ENCODE measurements at regions not wholly inside any gene's neighbourhood (a gene's known extent, or its start where the extent isn't known, plus 50 kb on each side); places are given as distances from the start of the nearest gene placed in this dataset.

DNA sequence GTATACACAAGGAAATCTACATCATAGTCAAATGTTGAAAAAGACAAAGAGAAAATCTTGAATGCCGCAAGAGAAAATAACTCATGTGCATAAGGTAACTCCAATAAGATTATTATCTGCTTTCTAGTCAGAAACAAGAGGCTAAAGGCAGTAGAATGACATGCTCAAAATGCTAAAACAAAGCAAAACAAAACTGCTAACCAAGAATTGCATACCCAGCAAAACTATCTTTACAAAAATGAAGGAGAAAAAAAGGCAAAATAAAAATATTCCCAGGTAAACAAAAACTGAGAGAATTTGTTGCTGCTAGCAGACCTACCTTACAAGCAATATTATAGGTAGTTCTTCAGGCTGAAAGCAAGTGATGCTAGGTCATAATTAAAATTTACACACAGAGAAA lies 76.4 kb upstream of the TMEM158 start:
- Histone ChIP-seq H3K27ac (no peak overlapping the region), H3K27me3 (no peaks in the 10 kb centered on the region), H3K36me3 (no peaks in the 10 kb centered on the region), H3K9me3 (peaks cover 0 to 5% of the 10 kb centered on the region in 2 donors), H3K4me3 (no peak overlapping the region), H3K4me1 (no peaks in the 10 kb centered on the region)
- intact Hi-C loops (cut with DNase I; ENCODE audit: low total_unique reads) = no loop called here
- TF ChIP-seq POLR2A (IDR thresholded peaks at IDR 0.05) = no peak
- no peak for TF ChIP-seq POLR2AphosphoS5 (IDR thresholded peaks at IDR 0.05)
- DNase-seq (ENCODE audit: low spot score in 2 of 2) = no peak

DNA sequence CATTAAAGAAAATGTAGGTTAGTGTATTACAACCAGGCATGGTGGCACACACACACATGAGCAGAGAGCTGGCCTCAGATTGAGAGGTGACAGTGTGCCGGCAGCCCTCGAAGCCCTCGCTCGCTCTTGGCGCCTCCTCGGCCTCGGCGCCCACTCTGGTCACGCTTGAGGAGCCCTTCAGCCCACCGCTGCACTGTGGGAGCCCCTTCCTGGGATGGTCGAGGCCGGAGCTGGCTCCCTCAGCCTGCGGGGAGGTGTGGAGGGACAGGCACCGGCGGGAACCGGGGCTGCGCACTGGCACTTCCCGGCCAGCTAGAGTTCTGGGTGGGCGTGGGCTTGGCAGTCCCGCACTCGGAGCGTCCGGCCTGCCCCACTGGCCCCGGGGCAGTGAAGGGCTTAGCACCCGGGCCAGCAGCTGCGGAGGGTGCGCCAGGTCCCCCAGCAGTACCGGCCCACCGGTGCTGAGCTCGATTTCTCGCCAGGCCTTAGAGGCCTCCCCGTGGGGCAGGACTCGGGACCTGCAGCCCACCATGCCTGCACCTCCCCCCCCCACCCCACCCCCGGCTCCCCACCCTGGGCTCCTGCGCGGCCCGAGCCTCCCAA lies 80.4 kb upstream of the TMEM158 start:
- no peak for DNase-seq (ENCODE audit: low spot score in 2 of 2)
- no peaks in the 10 kb centered on the region for H3K36me3 ChIP-seq
- H3K27me3 ChIP-seq = no peaks in the 10 kb centered on the region
- intact Hi-C loops (cut with DNase I; ENCODE audit: low total_unique reads) = no loop called here
- no peaks in the 10 kb centered on the region for H3K4me1 ChIP-seq
- no peaks in the 10 kb centered on the region for H3K9me3 ChIP-seq
- TF ChIP-seq POLR2A (IDR thresholded peaks at IDR 0.05) = no peak
- TF ChIP-seq, protein P1, sequence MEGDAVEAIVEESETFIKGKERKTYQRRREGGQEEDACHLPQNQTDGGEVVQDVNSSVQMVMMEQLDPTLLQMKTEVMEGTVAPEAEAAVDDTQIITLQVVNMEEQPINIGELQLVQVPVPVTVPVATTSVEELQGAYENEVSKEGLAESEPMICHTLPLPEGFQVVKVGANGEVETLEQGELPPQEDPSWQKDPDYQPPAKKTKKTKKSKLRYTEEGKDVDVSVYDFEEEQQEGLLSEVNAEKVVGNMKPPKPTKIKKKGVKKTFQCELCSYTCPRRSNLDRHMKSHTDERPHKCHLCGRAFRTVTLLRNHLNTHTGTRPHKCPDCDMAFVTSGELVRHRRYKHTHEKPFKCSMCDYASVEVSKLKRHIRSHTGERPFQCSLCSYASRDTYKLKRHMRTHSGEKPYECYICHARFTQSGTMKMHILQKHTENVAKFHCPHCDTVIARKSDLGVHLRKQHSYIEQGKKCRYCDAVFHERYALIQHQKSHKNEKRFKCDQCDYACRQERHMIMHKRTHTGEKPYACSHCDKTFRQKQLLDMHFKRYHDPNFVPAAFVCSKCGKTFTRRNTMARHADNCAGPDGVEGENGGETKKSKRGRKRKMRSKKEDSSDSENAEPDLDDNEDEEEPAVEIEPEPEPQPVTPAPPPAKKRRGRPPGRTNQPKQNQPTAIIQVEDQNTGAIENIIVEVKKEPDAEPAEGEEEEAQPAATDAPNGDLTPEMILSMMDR (IDR thresholded peaks at IDR 0.05) = no peak
- no peak overlapping the region for H3K4me3 ChIP-seq
- no peak overlapping the region for H3K27ac ChIP-seq

DNA sequence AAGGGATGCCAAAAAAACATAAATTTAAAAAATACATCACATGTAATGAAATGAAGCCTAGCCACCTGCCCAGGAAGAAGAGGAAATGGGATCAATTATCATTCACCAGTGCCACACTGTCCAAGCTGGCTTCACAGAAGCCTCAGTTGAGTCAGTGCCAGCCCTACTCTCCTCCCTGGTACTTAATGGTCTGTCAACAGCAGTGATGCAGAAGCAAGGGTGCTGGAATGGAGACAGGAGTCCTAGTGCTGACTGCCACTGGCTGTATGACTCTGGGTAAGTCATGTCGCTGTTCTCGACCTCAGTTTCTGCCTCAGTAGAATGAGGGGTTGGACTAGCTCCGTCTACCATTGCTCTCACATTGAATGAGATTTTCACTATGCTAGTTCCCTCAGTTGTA lies 78.5 kb upstream of the LARS2 start:
- Histone ChIP-seq H3K27me3 (no peaks in the 10 kb centered on the region), H3K4me3 (no peak overlapping the region), H3K36me3 (no peaks in the 10 kb centered on the region), H3K4me1 (no peaks in the 10 kb centered on the region), H3K9me3 (no peaks in the 10 kb centered on the region), H3K27ac (no peak overlapping the region)
- DNase-seq (ENCODE audit: low spot score in 2 of 2) = no peak
- intact Hi-C loops (cut with DNase I; ENCODE audit: low total_unique reads) = loop anchor here (1.0 kb wide), 1 partner anchor 8 kb away; no protein-coding TSS in a partner anchor
- TF ChIP-seq, protein P1 (IDR thresholded peaks at IDR 0.05) = no peak
- no peak for TF ChIP-seq POLR2A (IDR thresholded peaks at IDR 0.05)

DNA sequence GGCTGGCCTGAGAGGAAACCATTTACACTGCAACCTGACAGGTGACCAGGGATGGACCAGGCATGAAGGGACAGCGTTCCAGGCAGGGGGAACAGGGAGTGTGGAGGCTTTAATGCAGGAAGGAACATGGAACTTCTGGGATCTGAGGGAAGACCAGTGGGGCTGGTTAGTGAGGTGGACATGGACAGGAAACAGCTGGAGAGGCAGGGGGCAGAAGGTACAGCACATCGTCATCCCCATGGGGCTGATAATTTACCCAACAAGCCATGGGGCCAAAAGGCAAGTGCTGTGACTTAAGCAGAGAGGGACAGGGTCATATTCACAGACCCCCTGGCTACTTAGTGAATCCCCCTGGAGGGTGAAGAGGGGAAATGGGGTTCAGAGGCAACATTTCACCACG lies 77.0 kb upstream of the LARS2 start:
- Histone ChIP-seq H3K4me1 (no peaks in the 10 kb centered on the region), H3K27me3 (no peaks in the 10 kb centered on the region), H3K9me3 (no peaks in the 10 kb centered on the region), H3K36me3 (no peaks in the 10 kb centered on the region), H3K4me3 (no peak overlapping the region), H3K27ac (no peak overlapping the region)
- intact Hi-C loops (cut with DNase I; ENCODE audit: low total_unique reads) = no loop called here
- TF ChIP-seq POLR2AphosphoS5 (IDR thresholded peaks at IDR 0.05) = no peak
- DNase-seq (ENCODE audit: low spot score in 2 of 2) = no peak

DNA sequence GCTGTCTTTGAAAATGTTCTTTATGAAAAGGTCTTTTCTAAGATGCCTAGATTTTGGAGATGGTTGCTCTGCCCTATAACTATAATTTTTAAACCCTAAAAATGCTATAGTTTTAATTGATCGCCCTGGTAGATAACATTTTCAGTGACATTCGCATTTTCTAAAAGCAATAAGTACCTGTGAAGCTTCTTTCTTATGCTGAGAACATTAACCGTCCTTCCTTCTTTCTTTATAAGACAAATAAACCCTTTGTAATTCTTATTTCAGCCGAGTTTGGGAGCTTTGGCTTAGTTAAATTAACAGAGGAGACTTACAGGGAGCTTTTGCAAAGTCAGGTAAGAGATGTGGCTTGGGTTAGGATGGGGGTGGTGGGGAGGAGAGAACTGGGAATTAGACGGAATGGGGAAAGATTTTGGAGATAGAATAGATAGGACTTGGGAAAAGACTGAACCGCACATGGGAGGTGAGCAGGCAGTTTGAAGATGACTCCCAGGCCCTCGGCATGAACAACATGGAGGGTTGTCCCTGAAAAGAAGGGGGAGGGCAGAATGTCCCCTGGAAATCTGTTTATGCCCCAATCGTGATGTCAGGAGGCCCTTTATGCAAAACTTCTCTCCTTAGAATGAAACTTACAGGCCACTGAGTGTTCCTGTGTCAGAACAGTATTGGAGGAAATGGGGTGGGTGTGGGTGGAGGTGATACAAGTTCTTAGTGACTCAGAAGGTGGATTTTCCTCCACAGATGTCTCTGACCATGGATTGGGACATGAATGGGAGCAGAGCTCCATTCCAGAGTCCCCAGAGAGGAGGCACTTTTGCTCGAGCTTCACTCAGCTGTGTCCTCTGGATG lies 76.2 kb upstream of the LARS2 start:
- H3K9me3 ChIP-seq = no peaks in the 10 kb centered on the region
- H3K4me1 ChIP-seq = no peaks in the 10 kb centered on the region
- no peaks in the 10 kb centered on the region for H3K27me3 ChIP-seq
- no peaks in the 10 kb centered on the region for H3K36me3 ChIP-seq
- no peak for DNase-seq (ENCODE audit: low spot score in 2 of 2)
- H3K27ac ChIP-seq = no peak overlapping the region
- no peak overlapping the region for H3K4me3 ChIP-seq
- intact Hi-C loops (cut with DNase I; ENCODE audit: low total_unique reads) = no loop called here
- TF ChIP-seq POLR2AphosphoS5 (IDR thresholded peaks at IDR 0.05) = no peak
- no peak for TF ChIP-seq POLR2A (IDR thresholded peaks at IDR 0.05)
- TF ChIP-seq, protein P1 (IDR thresholded peaks at IDR 0.05) = no peak

DNA sequence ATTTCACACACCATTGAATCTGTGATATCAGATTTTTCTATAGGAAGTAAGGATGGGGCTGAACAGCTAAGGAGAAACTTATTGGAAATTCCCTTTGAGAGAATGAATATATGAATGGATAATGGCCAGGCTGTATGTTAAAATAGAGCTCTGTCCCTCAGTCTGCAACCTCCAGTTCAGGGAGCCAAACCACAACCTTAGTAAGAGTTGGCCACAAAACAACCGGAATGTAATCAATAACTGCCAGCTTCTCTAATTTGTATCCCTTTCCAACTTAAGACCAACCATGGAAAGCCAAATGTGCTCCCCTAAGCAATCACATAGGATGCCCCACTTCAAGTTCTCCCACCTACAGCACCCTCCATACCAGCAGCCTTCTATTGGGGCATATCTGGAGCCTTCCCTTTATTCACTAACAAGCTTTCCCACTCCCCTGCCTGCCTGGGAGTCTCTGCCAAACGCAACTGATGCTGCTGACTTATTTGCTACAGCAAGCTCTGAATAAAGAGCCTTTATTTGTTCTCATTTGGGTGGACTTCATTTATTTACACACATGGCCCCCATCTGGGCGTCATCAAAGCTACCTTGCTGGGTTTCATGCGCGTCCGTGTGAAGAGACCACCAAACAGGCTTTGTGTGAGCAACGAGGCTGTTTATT lies 75.4 kb upstream of the LARS2 start:
- TF ChIP-seq POLR2AphosphoS5 (IDR thresholded peaks at IDR 0.05) = no peak
- TF ChIP-seq, protein P1 (IDR thresholded peaks at IDR 0.05) = no peak
- TF ChIP-seq POLR2A (IDR thresholded peaks at IDR 0.05) = no peak

More for the DNA sequence above, 75.4 kb upstream of the LARS2 start:
- intact Hi-C loops (cut with DNase I; ENCODE audit: low total_unique reads) = no loop called here
- Histone ChIP-seq H3K4me1 (no peaks in the 10 kb centered on the region), H3K27ac (no peak overlapping the region), H3K9me3 (no peaks in the 10 kb centered on the region), H3K36me3 (no peaks in the 10 kb centered on the region), H3K27me3 (no peaks in the 10 kb centered on the region), H3K4me3 (no peak overlapping the region)
- no peak for DNase-seq (ENCODE audit: low spot score in 2 of 2)

All from breast epithelium (tissue), 4 donors.